GM23338 (cell line): ENCODE measurements at regions not wholly inside any gene's neighbourhood (a gene's known extent, or its start where the extent isn't known, plus 50 kb on each side); places are given as distances from the start of the nearest gene placed in this dataset.

ENCODE experiments used
- ATAC-seq: fragments of 200-7000 bp; cut with Tn5 transposase; 3 replicates; pipeline ENCODE4 v1.9.1; 2020
- DNase-seq: peaks from one replicate; pipeline ENCODE4 v3.0.0-alpha.2; 2015; ENCODE audit warnings: low spot score
- H2AFZ ChIP-seq: fragments of 200-600 bp; sonication (generic); 2 replicates; pipeline ENCODE4 v1.8.0; 2016; ENCODE audit warnings: antibody characterized with exemption, mild to moderate bottlenecking, moderate library complexity
- H3F3A ChIP-seq: fragments of 200-600 bp; sonication (generic); replicated peaks from 2 replicates; pipeline ENCODE4 v1.8.0; 2017; ENCODE audit warnings: antibody characterized with exemption, mixed run types, low read depth
- H3K27ac ChIP-seq: fragments of 200-600 bp; sonication (generic); 2 replicates; pipeline ENCODE4 v1.6.1; 2016; ENCODE audit warnings: low read depth
- H3K27me3 ChIP-seq: fragments of 200-600 bp; sonication (generic); 2 replicates; pipeline ENCODE4 v1.8.0; 2016; ENCODE audit warnings: mild to moderate bottlenecking, mixed run types, moderate library complexity; ENCODE audit not compliant: insufficient read depth
- H3K36me3 ChIP-seq: fragments of 200-600 bp; sonication (generic); 2 replicates; pipeline ENCODE4 v1.8.0; 2016; ENCODE audit warnings: mild to moderate bottlenecking; ENCODE audit not compliant: insufficient read depth
- H3K4me1 ChIP-seq: fragments of 200-600 bp; sonication (generic); 2 replicates; pipeline ENCODE4 v1.8.0; 2016; ENCODE audit warnings: mild to moderate bottlenecking, moderate library complexity; ENCODE audit not compliant: insufficient read depth
- H3K4me2 ChIP-seq: fragments of 200-600 bp; sonication (generic); 2 replicates; pipeline ENCODE4 v1.7.1; 2017; ENCODE audit warnings: mixed run types
- H3K4me3 ChIP-seq: fragments of 200-600 bp; sonication (generic); 2 replicates; pipeline ENCODE4 v1.6.1; 2016; ENCODE audit warnings: mixed run types
- H3K79me2 ChIP-seq: fragments of 200-600 bp; sonication (generic); replicated peaks from 2 replicates; pipeline ENCODE4 v1.8.0; 2017; ENCODE audit warnings: mild to moderate bottlenecking; ENCODE audit not compliant: insufficient read depth
- H3K9me2 ChIP-seq: fragments of 200-600 bp; sonication (generic); 2 replicates; pipeline ENCODE4 v1.8.0; 2017; ENCODE audit not compliant: insufficient read depth
- H4K20me1 ChIP-seq: fragments of 200-600 bp; sonication (generic); replicated peaks from 2 replicates; pipeline ENCODE4 v1.8.0; 2017; ENCODE audit warnings: mild to moderate bottlenecking; ENCODE audit not compliant: insufficient read depth
- H3K27ac Mint-ChIP-seq: 2 replicates; pipeline ENCODE4 v1.8.0; 2020; ENCODE audit warnings: inconsistent platforms, mild to moderate bottlenecking, moderate library complexity, mixed read lengths
- H3K27me3 Mint-ChIP-seq: 3 replicates; pipeline ENCODE4 v1.8.0; 2022; ENCODE audit warnings: low read depth, mild to moderate bottlenecking, moderate library complexity, mixed read lengths, inconsistent platforms; ENCODE audit not compliant: insufficient read depth, poor library complexity
- H3K36me3 Mint-ChIP-seq: 3 replicates; pipeline ENCODE4 v1.8.0; 2021; ENCODE audit warnings: low read depth, mild to moderate bottlenecking, inconsistent platforms, moderate library complexity, mixed read lengths
- H3K4me1 Mint-ChIP-seq: 3 replicates; pipeline ENCODE4 v1.8.0; 2020; ENCODE audit warnings: mild to moderate bottlenecking, inconsistent platforms, mixed read lengths
- H3K4me3 Mint-ChIP-seq: 3 replicates; pipeline ENCODE4 v1.8.0; 2021; ENCODE audit warnings: moderate library complexity, mild to moderate bottlenecking, inconsistent platforms, mixed read lengths
- H3K9me3 Mint-ChIP-seq: 3 replicates; pipeline ENCODE4 v1.8.0; 2020; ENCODE audit warnings: moderate library complexity, mild to moderate bottlenecking, inconsistent platforms, mixed read lengths
- CREB1 ChIP-seq: fragments of 250-450 bp; sonication (Bioruptor Pico); IDR thresholded peaks from 2 replicates; pipeline ENCODE4 v1.5.0; 2020; ENCODE audit warnings: low read depth, mild to moderate bottlenecking, moderate library complexity
- EZH2 ChIP-seq: fragments of 200-600 bp; sonication (generic); IDR thresholded peaks from one replicate; pipeline ENCODE4 v1.8.0; 2017; ENCODE audit warnings: antibody characterized with exemption, mild to moderate bottlenecking, low read depth; ENCODE audit not compliant: unreplicated experiment
- EZH2phosphoT487 ChIP-seq: fragments of 200-600 bp; sonication (generic); IDR thresholded peaks from one replicate; pipeline ENCODE4 v1.8.1; 2018; ENCODE audit warnings: antibody characterized with exemption; ENCODE audit not compliant: unreplicated experiment
- JUNB ChIP-seq: IDR thresholded peaks from one replicate; pipeline ENCODE4 v1.6.1; 2016; ENCODE audit warnings: antibody characterized with exemption; ENCODE audit not compliant: unreplicated experiment
- POLR2AphosphoS5 ChIP-seq: IDR thresholded peaks from 2 replicates; pipeline ENCODE4 v1.6.1; 2016; ENCODE audit warnings: antibody characterized with exemption, low read depth
- TF ChIP-seq, protein P1 (sequence below): IDR thresholded peaks from one replicate; pipeline ENCODE4 v1.6.1; 2018; ENCODE audit warnings: antibody characterized with exemption; ENCODE audit not compliant: unreplicated experiment
- TF ChIP-seq, protein P2 (sequence below): fragments of 250-450 bp; sonication (Bioruptor Pico); IDR thresholded peaks from 2 replicates; pipeline ENCODE4 v1.5.0; 2020; ENCODE audit warnings: mild to moderate bottlenecking, moderate library complexity

DNA sequence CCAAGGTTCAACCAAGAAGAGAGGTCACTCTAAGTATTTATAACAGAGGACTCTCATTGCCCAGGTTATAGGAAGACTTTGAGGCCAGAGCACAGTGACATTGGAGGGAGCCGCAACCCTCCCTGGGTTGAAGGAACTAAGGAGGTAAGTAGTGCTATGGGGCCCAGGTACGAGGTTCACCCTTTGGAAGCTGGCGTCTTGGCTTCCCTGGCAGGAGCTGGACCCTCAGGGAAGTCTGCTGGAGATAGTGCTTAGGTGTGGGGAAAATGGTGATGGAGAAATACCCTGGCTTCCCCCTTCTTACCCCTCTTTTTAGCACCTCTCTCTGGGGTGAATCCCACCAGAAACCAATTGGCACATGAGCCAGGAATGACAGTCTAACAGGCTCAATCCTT lies 317.9 kb upstream of the ZNF32 start:
- no peak overlapping the region for H2AFZ ChIP-seq
- no peak for ATAC-seq
- H3K27ac Mint-ChIP-seq, result no peak overlapping the region

More for the DNA sequence above, 317.9 kb upstream of the ZNF32 start:
- Histone ChIP-seq H4K20me1 (no peaks in the 10 kb centered on the region), H3K4me3 (no peak overlapping the region), H3K9me2 (peaks cover 3% of the 10 kb centered on the region; the same call in 1 of the 2 replicates), H3K27ac (no peak overlapping the region), H3K4me1 (no peaks in the 10 kb centered on the region), H3F3A (no peaks in the 10 kb centered on the region), H3K36me3 (no peaks in the 10 kb centered on the region), H3K4me2 (no peak overlapping the region), H3K79me2 (no peaks in the 10 kb centered on the region), H3K27me3 (no peaks in the 10 kb centered on the region)
- H3K4me1 Mint-ChIP-seq, result no peaks in the 10 kb centered on the region; the same call in 2 of the 3 replicates
- H3K36me3 Mint-ChIP-seq, result no peaks in the 10 kb centered on the region
- H3K4me3 Mint-ChIP-seq, result no peak overlapping the region
- H3K9me3 Mint-ChIP-seq, result no peaks in the 10 kb centered on the region; the same call in 1 of the 3 replicates
- no peak for DNase-seq
- TF ChIP-seq JUNB (no peak), EZH2phosphoT487 (no peak), EZH2 (no peak), CREB1 (CRISPR knock-in tag) (no peak), POLR2AphosphoS5 (no peak)
- TF ChIP-seq, protein P1, sequence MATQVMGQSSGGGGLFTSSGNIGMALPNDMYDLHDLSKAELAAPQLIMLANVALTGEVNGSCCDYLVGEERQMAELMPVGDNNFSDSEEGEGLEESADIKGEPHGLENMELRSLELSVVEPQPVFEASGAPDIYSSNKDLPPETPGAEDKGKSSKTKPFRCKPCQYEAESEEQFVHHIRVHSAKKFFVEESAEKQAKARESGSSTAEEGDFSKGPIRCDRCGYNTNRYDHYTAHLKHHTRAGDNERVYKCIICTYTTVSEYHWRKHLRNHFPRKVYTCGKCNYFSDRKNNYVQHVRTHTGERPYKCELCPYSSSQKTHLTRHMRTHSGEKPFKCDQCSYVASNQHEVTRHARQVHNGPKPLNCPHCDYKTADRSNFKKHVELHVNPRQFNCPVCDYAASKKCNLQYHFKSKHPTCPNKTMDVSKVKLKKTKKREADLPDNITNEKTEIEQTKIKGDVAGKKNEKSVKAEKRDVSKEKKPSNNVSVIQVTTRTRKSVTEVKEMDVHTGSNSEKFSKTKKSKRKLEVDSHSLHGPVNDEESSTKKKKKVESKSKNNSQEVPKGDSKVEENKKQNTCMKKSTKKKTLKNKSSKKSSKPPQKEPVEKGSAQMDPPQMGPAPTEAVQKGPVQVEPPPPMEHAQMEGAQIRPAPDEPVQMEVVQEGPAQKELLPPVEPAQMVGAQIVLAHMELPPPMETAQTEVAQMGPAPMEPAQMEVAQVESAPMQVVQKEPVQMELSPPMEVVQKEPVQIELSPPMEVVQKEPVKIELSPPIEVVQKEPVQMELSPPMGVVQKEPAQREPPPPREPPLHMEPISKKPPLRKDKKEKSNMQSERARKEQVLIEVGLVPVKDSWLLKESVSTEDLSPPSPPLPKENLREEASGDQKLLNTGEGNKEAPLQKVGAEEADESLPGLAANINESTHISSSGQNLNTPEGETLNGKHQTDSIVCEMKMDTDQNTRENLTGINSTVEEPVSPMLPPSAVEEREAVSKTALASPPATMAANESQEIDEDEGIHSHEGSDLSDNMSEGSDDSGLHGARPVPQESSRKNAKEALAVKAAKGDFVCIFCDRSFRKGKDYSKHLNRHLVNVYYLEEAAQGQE, result no peak
- TF ChIP-seq, protein P2, sequence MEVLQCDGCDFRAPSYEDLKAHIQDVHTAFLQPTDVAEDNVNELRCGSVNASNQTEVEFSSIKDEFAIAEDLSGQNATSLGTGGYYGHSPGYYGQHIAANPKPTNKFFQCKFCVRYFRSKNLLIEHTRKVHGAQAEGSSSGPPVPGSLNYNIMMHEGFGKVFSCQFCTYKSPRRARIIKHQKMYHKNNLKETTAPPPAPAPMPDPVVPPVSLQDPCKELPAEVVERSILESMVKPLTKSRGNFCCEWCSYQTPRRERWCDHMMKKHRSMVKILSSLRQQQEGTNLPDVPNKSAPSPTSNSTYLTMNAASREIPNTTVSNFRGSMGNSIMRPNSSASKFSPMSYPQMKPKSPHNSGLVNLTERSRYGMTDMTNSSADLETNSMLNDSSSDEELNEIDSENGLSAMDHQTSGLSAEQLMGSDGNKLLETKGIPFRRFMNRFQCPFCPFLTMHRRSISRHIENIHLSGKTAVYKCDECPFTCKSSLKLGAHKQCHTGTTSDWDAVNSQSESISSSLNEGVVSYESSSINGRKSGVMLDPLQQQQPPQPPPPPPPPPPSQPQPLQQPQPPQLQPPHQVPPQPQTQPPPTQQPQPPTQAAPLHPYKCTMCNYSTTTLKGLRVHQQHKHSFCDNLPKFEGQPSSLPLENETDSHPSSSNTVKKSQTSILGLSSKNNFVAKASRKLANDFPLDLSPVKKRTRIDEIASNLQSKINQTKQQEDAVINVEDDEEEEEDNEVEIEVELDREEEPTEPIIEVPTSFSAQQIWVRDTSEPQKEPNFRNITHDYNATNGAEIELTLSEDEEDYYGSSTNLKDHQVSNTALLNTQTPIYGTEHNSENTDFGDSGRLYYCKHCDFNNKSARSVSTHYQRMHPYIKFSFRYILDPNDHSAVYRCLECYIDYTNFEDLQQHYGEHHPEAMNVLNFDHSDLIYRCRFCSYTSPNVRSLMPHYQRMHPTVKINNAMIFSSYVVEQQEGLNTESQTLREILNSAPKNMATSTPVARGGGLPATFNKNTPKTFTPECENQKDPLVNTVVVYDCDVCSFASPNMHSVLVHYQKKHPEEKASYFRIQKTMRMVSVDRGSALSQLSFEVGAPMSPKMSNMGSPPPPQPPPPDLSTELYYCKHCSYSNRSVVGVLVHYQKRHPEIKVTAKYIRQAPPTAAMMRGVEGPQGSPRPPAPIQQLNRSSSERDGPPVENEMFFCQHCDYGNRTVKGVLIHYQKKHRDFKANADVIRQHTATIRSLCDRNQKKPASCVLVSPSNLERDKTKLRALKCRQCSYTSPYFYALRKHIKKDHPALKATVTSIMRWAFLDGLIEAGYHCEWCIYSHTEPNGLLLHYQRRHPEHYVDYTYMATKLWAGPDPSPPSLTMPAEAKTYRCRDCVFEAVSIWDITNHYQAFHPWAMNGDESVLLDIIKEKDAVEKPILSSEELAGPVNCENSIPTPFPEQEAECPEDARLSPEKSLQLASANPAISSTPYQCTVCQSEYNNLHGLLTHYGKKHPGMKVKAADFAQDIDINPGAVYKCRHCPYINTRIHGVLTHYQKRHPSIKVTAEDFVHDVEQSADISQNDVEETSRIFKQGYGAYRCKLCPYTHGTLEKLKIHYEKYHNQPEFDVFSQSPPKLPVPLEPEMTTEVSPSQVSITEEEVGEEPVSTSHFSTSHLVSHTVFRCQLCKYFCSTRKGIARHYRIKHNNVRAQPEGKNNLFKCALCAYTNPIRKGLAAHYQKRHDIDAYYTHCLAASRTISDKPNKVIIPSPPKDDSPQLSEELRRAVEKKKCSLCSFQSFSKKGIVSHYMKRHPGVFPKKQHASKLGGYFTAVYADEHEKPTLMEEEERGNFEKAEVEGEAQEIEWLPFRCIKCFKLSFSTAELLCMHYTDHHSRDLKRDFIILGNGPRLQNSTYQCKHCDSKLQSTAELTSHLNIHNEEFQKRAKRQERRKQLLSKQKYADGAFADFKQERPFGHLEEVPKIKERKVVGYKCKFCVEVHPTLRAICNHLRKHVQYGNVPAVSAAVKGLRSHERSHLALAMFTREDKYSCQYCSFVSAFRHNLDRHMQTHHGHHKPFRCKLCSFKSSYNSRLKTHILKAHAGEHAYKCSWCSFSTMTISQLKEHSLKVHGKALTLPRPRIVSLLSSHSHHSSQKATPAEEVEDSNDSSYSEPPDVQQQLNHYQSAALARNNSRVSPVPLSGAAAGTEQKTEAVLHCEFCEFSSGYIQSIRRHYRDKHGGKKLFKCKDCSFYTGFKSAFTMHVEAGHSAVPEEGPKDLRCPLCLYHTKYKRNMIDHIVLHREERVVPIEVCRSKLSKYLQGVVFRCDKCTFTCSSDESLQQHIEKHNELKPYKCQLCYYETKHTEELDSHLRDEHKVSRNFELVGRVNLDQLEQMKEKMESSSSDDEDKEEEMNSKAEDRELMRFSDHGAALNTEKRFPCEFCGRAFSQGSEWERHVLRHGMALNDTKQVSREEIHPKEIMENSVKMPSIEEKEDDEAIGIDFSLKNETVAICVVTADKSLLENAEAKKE (CRISPR knock-in tag), result no peak
- H3K27me3 Mint-ChIP-seq, result peaks cover 4% of the 10 kb centered on the region
